NCI-H774 (cell line): ENCODE measurements at regions not wholly inside any gene's neighbourhood (a gene's known extent, or its start where the extent isn't known, plus 50 kb on each side); places are given as distances from the start of the nearest gene placed in this dataset.

Experiments
- DNase-seq: peaks from one replicate; lab custom pipeline; 2025; lab: John Stamatoyannopoulos, UW

DNA sequence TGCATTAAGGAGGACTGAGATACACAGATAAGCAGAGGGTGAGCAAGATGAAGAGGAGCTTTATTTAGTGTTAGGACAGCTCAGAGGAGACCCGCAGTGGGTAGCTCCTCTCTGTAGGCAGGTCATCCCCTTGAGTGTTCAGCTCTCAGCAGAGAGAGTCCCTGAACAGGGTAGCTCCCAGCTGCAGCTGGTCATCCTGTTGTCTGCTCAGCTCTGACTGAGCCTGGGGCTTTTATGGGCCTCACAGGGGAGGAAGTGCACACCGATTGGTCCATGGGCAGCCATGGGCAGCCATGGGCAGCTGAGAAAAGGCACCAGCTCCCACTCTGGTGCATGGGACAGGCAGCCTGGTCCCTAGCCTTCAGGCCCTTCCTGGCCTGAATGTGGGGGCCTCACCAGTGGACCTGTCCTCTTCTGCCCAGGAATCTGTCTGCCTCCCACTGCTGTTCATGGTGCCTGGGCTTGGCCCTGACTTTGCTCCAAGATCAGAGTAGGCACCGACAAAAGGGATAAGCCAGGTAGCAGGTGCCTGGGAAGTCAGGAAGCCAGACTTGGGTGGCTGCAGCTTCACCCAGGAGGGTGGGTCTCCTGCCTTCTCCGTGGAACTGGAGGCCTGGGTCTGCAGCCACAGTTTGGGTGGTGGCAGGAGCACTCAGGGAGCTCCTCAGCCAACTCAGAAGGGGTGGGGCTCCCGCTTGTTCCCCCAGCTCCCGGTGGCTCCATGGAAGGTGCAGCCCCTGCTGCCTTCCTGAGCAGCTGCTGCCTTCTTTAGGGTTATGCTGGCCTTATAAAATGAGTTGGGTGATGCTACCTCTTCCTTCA is 54.7 kb downstream of the MYEOV start:
- DNase-seq = no peak

DNA sequence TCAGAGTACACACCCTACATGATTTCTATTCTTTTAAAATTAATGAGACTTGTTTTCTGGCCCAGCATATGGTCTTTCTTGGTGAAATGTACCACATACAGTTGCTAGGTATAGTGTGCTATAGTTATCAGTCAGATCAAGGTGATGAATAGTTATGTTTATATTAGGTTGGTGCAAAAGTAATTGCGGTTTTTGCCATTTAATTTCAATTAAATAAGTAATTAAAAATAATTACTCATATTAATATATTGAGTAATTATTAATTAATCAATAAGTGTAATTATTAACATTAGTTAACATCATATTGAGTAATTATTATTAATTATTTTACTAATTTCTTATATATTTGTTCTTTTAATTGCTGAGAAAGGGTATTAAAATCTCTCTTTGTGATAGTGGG is 56.1 kb downstream of the MYEOV start:
- DNase-seq = no peak

DNA sequence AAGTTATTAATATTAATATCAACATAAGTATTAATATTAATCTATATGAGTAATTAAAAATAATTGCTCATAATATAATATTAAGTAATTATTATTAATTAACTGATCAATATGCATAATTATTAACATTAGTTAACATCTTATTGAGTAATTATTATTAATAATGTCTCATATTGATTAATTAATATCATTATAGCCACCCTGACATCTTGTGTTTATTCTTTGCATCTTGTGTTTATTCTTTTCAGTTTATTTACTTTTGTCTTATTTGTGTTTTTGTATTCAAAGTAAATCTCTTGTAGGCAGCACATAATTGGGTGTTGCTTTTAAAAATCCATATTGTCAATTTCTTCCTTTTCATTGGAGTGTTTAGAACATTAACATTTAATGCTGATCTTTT is 56.6 kb downstream of the MYEOV start:
- no peak for DNase-seq

DNA sequence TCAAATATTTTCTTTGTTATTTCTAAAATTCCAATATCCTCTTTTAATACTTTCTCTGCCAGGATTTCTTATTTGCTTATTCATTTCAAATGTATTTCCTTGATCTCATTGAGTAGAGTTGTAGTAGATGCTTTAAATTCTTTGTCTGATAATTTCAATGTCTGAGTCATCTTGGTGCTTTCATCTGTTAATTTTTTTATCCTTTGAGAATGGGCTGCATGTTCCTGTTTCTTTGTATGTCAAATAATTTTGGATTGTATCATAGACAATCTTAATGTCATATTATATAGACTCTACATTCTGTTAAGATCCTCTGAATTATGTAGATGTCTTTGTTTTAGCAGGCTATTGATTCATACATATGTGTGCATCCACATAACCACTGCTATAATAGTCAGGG is 57.5 kb downstream of the MYEOV start:
- DNase-seq = no peak

DNA sequence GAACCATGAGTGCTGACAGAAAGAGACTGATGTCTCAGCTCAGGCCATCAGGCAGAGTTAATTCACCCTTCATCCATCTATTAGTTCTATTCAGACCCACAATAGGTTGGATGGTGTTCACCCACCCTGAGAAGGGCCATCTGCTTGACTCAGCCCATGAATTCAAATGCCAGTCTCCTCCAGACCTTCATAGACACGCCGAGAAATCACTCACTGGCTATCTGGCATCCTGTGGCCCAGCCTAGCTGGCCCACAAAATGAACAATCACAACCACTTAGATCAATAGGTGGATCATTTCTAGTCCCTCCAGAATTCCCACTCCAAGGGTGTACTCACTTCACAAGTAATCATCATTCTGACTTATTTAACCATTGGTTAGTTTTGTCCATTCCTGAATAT is 58.2 kb downstream of the MYEOV start:
- DNase-seq = no peak

DNA sequence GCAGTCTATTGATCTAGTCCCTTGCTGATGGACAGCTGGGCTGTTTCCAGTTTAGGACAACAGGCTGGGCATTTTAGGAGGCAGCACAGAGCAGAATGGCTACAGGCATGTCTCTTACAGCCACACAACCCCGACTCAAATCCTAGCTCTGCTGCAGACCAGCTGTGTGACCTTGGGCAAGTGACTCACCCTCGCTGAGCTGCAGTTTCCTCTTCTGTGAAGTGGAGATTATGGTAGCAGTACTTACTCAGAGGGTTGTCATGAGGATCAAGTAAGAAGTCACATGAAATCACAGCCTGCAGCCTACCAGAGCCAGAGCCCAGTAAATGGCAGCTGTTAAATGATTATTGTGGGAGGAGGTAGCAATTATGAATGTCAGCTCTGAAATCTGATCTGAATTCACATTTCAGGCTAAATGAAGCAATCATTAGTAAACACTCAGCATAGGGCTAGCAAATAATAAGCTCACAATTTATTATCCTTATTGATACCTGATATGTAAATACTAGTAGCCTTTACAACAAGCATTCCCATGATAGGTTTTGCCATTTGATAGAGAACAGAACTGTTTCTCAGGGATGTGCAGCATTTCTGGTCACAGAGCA is 58.9 kb downstream of the MYEOV start:
- DNase-seq = no peak

DNA sequence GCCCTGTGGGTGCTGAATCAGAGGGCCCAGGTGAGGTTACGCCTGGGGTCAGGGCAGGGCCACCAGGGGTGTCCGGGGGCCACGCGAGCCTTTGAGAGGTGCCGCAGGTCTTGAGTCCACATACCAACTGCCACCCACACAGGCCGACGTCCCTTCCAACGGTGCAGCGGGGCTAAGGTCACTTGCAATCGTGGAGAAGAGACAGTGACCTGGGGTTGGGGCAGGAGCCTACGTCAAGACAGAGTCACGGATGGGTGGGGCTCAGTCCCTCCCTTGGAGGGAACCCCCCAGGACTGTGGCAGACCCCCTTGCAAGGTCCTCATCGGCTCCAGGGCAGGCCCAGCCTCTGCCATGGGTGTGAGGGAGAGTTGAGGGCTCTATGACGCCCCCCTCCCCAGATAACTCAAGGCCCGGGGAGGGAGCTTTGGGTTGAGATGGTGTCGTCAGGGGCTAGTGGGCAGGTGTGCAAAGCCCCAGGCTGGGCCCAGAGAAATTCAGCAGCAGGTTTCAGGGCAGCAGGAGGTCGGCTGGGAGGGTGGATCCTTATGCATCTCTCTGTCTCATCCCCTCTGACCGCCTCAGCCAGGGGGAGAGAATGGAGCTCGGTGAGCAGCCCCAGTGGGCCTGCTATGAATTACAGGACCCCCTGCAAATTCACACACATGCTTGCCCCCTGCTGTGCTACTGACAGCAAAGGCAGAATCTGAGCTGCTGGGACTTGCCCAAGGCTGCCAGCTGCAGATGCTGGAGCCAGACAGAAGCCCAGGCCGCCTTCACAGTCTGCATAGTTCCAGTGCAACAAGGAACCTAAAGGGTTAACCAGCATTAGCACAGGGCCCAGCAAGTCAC is 60.0 kb downstream of the MYEOV start:
- no peak for DNase-seq

DNA sequence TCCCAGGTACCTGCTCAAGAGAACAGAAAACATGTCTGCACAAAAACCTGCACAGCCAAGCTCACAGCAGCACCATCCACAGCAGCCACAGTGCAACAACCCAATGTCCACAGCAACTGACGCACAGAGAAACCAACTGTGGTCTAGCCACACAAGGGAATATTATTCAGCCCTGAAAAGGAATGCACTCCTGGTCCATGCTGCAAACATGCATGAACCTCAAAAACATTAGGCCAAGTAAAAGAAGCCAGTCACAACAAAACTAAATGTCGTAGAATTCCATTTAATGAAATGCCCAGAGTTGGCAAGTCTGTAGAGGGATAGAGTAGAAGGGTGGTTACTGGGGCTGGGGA is 60.6 kb downstream of the MYEOV start:
- no peak for DNase-seq

DNA sequence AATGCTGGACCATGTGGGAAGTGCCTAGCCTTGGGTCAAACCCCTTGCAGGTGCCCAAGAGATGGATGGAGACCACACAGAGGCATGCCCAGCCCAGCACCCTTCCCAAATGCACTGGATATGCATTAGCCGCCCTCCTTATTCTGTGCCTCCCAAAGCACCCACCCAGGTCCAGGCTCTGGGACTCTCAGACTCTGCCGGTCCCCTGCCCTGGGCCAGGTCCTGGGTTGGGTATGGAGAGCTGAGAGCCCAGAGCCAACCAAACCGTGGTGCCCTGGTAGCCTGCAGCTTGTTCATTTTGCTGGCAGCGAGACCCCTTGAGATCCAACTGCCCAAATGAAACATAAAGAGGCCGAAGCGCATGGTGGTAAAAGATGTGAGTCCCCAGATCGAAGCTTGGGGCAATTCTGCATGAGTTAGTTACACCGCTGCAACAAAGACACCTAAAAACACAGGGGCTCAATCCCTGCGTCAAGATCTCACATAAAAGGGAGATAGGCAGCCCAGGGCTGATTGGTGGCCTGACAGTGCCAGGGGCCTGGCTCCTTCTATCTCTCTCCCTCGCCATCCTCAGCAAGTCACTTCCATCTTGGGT is 61.5 kb downstream of the MYEOV start:
- no peak for DNase-seq

DNA sequence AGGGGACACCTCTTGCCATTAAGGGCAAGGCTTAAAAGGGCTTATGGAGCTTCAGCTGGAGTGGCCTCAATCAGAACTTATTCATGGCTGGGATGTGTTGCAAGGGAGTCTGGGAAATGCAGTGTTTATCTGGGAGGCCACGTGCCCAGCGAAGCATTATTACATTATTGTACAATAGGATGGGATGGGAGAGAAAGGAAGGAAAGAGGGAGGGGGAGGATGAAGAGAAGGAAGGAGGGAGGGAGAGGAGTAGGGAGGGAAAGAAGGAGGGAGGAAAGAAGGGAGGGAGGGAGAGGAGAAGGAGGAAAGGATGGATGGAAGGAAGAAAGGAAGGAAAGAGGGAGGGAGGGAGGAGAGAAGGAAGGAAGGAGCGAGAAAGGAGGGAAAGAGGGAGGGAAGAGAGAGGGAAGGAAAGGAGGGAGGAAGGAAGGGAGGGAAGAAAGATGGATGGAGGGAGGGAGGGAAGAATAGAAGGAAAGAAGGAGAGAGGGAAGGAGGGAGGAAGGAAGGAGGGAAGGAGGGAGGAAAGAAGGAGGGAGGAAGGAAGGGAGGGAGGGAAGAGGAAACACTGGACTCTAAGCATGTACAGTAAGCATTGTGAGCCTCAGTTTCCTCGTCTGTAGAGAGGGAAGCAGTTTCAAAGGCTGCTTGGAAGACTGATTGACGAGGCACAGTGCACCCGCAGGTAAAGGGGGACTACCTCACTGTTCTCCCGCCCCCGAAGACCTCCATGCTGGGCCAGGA is 62.2 kb downstream of the MYEOV start:
- DNase-seq = no peak

DNA sequence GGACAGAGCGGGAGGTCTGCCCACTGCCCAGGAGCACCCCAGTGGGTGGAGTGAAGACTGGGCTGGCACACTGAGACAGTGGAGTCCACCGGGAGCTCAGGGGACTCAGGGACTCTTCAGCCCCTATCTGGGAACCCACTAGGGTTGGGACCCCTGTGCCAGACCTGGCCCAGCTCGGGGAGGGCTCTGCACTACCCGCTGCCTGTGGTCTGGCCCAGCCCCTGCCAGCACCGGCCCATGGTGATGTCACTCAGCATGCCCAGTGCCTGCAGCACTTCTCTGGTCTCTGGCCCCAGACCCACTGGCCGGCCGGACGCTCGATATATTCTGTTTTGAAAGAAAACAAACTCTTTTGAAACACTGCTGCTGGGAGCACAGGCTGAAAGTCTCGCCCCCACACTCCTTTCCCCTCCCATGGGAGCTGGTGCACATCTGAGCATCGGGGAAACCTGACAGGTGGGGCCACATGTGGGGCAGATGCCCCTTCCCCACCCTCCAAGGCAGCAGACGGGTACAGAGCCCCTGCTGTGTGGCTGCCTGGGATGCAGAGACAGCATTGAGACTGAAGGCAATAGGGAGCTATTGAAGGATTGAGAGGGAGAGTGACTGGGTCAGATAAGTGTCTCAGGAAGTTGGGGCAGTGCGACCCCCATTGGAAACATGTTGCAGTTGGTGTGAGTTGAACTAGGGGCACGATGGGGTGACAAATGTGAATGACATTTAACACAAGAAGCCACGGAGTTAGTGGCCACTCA is 62.9 kb downstream of the MYEOV start:
- DNase-seq = no peak

DNA sequence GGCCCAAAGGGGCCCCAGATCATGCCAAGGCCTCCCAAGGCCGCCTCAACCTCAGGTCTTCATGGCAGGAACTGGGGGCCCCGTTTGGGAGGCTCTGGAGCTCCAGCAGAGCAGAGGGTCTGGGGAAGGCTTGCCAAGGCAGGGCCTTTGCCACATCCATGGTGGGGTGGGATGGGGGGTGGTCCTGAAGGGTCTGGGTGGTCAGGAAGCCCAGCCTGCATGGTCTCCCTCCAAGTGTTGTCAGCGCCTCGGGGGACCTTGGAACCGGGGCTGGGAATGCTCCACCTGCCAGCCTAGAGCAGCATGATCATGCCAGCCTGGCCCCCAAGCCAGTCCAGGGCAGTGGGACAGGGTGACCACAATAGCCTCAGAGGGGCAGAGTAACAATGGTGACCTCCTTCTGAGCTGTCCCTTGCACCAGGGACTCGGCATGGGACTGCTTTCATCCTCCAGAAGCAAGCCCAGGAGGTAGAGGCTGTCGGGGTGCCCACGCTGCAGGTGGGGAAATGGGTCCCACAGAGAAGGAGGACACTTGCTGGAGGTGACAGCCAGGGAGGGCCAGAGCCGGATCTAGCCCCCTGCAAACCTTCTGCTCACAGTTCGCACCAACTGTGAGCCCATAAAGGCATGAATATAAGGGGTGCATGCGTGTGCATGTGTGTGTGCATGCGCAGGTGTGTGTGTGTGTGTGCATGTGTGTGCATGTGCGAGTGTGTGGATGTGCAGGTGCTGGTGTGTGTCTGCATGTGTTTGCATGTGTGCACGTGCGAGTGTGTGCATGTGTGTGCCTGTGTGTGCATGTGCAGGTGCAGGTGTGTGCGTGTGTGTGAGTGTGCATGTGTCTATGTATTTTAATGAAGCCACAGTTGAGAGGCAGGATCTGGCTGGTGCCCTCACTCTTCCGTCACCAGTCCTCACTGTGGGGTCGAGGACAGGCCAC is 63.8 kb downstream of the MYEOV start:
- DNase-seq = no peak

DNA sequence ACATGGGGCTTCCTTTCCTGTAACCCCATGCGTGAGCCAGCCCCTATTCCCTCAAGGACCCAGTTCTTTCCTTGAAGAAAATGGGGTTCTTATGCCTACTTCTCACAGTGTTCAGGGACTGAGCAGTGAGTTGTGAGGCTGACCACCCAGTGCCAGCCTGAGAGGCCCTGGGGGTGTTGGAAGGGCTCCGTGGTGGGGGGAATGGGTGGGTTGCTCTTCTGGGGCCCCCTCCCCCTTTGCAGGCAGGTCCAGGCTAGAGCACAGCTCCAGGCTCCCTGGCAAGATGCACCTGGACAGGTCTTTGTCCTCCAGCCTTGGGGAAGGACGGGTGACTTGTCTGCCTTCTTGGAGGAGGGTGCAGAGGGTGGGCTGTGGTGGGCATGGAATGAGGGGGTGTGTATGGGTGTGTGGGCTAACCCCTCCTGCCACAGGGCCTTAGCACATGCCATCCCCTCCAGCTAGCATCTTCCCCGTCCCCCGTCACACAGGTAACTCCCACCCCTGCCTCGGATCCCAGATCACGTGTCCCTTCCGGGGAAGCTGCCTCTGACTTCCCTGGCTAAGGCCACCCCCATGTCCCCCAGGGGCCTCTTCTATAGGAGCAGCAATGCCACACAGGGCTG is 64.6 kb downstream of the MYEOV start:
- DNase-seq = no peak

DNA sequence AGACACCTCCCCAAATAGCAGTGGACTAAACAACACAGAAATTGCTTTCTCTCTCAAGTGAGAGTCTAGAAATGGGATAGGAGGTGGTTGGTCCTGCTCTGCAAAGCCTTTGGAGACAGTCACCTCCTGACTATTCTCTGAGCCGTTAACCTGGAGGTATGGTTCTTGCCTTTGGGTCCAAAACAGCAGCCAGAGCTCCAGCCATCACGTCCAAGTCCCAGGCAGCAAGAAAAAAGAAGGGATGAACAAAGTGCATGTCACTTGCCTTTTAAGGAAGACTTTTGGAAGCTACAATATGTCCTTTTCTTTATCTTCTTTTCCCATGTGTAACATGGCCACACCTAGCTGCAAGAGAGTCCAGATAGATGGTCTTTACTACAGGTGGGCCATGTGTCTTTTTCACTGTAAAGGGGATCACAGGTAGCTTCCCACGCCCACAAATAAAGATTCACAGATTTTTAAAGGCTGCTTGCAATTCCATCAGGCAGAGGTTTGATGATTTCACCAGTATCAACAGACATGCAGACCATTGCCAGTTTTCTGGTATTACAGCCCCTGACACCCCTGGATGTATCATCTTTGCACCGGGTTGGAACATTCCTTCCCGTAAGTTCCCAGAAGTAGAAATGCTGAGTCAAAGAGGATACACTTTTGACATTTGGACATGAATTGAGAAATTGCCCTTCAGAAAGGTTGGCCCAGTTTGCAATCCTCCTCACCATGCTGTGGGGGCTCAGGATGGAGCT is 66.0 kb downstream of the MYEOV start:
- DNase-seq = no peak

DNA sequence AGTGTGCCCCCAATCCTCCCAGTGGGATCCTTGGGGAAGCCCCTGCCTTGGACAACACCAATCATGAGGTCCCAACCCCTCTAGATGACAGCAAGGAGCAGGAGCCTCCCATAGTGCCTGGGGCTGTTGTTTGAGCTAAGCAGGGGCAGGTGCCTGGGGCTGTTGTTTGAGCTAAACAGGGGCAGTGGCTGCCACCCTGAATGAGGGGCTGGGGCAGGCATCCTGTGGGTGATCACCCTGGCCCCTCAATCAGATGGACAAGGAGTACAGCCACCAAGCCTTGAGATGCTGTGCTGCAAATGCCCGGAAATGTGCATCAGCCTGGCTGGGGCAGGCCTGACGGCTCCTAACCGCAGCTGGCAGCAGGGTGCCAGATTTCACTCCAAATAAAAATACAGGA is 66.7 kb downstream of the MYEOV start:
- DNase-seq = no peak

DNA sequence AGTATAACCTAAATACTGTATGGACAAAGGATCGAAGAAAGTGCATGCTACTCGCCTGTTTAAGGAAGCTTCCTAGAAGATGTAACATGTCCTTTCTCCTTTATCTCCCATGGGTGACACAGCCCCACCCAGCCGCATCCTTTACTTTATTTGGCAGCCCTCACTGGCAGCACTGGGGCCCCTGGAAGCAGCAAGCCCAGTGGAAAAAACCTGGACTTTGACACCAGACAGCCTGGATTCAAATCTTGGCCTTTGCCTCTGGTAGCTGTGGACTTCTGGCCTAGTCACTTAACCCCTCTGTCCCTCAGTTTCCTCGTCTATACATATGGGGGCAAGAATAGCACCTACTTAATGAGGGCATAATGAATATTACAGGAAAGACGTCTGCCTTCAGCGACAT is 67.1 kb downstream of the MYEOV start:
- DNase-seq = no peak

DNA sequence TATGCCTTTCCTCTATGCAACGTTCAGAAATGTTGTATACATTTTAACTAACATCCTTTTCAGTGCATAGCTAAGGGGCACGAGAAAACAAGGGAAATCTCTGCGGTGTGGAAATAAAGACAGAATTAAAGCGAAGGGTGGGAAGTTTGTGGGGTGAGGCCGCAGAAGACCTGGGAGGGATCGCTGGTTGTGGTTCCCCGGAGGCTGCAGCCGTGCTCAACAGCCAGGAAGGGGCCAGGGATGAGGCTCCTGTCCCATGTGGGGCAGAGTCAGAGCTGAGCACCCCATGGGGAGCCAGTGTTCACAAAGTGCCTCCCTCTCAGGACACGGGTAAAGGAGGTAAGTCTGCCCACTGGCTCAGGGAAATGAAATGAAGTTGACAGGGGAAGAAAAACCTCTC is 67.5 kb downstream of the MYEOV start:
- DNase-seq = no peak

DNA sequence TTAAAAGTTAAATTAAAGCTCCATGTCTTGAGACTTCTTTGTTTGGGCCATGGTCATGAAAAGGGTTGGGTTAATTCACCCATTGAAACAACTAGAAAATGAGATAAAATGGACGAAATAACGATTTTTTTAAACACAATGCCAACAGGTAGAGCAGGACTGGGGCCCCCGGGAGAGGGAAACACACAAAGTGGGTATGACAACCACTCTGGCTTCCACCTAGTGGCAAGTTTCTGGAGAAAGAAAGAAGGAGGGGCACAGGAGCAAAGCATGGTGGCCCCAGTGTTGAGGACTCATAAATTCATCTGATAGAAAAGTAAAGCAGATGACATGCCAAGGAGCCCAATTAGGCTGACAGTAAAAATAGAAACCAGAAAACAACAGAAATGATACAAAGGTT is 68.4 kb downstream of the MYEOV start:
- no peak for DNase-seq

DNA sequence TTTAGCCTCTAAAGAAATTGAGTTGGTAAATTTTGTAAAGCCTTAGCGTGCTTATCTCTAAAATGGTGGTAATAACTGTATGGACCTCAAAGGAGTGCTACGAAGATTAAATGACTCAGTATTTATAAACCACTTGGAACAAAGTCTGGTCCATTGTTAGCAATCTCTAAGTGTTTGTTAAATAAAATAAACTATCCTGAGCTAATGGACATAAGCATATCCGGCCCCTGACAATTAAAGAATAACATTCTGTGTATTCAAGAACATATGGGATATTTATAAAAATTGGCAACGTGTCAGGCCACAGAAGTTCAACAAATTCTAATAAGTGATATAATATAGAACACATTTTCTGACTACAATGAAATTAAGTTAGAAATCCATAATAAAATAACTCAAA is 71.0 kb downstream of the MYEOV start:
- no peak for DNase-seq
